Cardiac muscle cell (in vitro differentiated cells and primary cell): ENCODE measurements at regions not wholly inside any gene's neighbourhood (a gene's known extent, or its start where the extent isn't known, plus 50 kb on each side); places are given as distances from the start of the nearest gene placed in this dataset.

Experiments used
- DNase-seq, 2 donors: peaks; one replicate each; pipeline versions ENCODE4 v3.0.0 to v3.0.0-alpha.2; 2010 to 2017; ENCODE audit warnings: low read depth in 1 of 2, low spot score in 1 of 2
- H3K27ac ChIP-seq: fragments of 200-600 bp; sonication (generic); 2 replicates; pipeline ENCODE4 v1.5.1; 2016
- H3K27me3 ChIP-seq: fragments of 200-600 bp; sonication (generic); 2 replicates; pipeline ENCODE4 v1.6.0; 2016; ENCODE audit warnings: control low read depth
- H3K36me3 ChIP-seq: fragments of 200-600 bp; sonication (generic); 2 replicates; pipeline ENCODE4 v1.5.1; 2016; ENCODE audit warnings: control low read depth
- H3K4me1 ChIP-seq: fragments of 200-600 bp; sonication (generic); 2 replicates; pipeline ENCODE4 v1.8.1; 2017; ENCODE audit warnings: low read depth, mild to moderate bottlenecking, mixed run types
- H3K4me3 ChIP-seq: fragments of 200-600 bp; sonication (generic); 2 replicates; pipeline ENCODE4 v1.5.1; 2016; ENCODE audit warnings: mild to moderate bottlenecking
- H3K9me3 ChIP-seq: fragments of 200-600 bp; sonication (generic); 2 replicates; pipeline ENCODE4 v1.5.1; 2017; ENCODE audit warnings: low read depth, mild to moderate bottlenecking, control low read depth
- TF ChIP-seq, protein P1 (sequence below): IDR thresholded peaks from 2 replicates; pipeline ENCODE4 v1.5.1; 2012; ENCODE audit warnings: low read depth, mild to moderate bottlenecking, low read length

DNA sequence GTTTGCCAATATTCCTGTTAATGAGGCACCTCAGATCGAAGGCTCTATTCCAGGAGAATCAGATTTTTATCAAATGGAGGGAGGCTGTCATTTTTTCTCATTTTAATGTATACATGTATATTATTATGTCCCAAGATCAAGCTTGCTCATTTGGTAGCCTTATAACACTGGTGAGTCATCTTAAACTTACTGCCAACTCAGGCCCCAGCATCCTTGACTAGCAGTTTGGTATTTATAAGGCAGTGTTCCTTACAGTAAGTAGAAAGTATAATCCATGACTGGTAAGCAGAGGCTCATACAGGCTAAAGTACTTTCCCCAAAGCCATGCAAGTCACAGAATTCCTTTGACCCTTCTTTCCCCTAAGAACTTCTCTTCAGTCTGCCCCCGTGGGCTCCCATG lies 90.7 kb upstream of the NR3C1 start:
- Histone ChIP-seq H3K4me1 (no peaks in the 10 kb centered on the region), H3K27ac (no peak overlapping the region), H3K27me3 (no peaks in the 10 kb centered on the region), H3K9me3 (no peaks in the 10 kb centered on the region), H3K4me3 (no peak overlapping the region), H3K36me3 (no peaks in the 10 kb centered on the region)
- peak in 1 of 2 donors; percentile 83 for DNase-seq
- TF ChIP-seq, protein P1, sequence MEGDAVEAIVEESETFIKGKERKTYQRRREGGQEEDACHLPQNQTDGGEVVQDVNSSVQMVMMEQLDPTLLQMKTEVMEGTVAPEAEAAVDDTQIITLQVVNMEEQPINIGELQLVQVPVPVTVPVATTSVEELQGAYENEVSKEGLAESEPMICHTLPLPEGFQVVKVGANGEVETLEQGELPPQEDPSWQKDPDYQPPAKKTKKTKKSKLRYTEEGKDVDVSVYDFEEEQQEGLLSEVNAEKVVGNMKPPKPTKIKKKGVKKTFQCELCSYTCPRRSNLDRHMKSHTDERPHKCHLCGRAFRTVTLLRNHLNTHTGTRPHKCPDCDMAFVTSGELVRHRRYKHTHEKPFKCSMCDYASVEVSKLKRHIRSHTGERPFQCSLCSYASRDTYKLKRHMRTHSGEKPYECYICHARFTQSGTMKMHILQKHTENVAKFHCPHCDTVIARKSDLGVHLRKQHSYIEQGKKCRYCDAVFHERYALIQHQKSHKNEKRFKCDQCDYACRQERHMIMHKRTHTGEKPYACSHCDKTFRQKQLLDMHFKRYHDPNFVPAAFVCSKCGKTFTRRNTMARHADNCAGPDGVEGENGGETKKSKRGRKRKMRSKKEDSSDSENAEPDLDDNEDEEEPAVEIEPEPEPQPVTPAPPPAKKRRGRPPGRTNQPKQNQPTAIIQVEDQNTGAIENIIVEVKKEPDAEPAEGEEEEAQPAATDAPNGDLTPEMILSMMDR: no peak

DNA sequence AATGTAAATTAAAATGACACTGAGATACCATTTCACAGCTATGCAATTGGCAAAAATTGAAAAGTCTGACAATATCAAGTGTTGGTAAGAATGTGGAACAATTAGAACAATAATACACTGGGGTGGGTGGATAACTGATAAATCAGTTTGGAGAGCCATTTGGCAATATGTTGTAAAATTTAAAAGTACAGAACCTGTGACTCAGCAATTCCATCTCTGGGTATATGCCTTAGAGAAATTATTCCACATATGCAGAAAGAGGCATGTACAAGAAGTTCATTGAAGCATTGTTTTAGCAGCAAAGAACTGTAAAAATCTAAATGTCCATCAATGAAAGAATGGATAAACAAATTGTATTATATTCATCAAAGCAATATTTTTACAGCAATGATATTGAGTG lies 89.3 kb upstream of the NR3C1 start:
- Histone ChIP-seq H3K36me3 (no peaks in the 10 kb centered on the region), H3K4me1 (no peaks in the 10 kb centered on the region), H3K9me3 (no peaks in the 10 kb centered on the region), H3K27me3 (no peaks in the 10 kb centered on the region), H3K4me3 (no peak overlapping the region), H3K27ac (no peak overlapping the region)
- TF ChIP-seq, protein P1: no peak
- no peak for DNase-seq

DNA sequence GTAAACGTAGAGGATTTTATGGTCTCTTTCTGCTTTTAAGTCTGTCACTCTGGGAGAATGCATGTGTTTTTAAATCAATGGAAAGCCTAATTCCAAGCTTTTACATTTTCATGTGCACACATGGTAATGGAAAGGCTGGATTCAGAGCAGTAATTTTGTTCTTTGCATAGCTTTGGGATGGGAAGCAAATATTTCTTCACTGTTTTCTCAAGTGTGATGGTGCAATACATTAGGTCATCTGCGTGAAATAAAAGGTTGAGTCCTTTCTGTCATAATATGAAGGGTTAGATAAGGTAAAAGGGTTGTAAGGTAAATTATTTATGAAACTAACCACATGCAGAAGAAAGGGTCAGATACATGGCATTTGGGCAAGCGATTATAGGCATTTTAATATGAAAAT lies 88.2 kb upstream of the NR3C1 start:
- peak in 1 of 2 donors; percentile 38 for DNase-seq
- Histone ChIP-seq H3K27ac (no peak overlapping the region), H3K4me1 (no peaks in the 10 kb centered on the region), H3K9me3 (no peaks in the 10 kb centered on the region), H3K27me3 (no peaks in the 10 kb centered on the region), H3K4me3 (no peak overlapping the region), H3K36me3 (no peaks in the 10 kb centered on the region)
- TF ChIP-seq, protein P1: no peak

DNA sequence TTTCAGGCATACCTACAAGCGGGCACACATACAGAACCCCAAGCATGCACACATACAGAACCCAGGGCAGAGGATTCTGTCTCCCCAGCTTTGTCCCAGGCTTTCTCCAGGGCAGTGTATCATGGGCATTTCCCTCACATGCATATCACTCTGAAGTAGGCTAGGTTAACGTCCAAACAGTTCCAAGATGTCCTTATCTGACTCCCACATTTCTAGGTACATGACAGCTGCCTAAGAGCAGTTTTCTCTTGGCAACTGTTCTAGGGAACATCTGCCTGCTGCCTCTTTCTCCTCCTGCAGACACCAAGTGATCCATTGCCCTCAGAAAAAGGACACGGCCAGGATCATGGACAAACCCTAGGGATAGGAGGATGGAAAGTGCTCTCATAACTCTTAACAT lies 84.9 kb upstream of the NR3C1 start:
- Histone ChIP-seq H3K27ac (no peak overlapping the region), H3K4me3 (no peak overlapping the region), H3K36me3 (no peaks in the 10 kb centered on the region), H3K4me1 (no peaks in the 10 kb centered on the region), H3K9me3 (no peaks in the 10 kb centered on the region), H3K27me3 (no peaks in the 10 kb centered on the region)
- TF ChIP-seq, protein P1: no peak
- DNase-seq: no peak

DNA sequence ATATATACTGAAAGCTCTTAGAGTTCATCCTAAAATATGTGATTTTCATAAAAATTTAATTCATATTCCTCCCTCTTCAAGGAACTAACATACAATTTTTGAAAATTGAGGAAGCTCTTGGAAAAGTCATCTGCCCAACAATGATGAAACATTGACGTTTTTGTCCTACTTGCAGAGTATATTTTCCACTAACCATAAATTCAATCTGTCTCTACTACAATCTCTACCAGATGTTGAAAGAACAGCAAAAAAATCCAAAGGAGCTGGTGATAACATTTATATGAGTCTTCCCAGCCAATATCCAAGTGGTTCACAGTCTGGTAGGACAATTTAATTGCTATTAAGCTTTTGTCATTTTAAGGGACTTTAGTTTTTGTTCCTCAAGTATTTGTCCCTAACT lies 81.1 kb upstream of the NR3C1 start:
- H3K4me1 ChIP-seq: no peaks in the 10 kb centered on the region
- H3K27ac ChIP-seq: no peak overlapping the region
- H3K4me3 ChIP-seq: no peak overlapping the region
- no peaks in the 10 kb centered on the region for H3K27me3 ChIP-seq
- no peak for DNase-seq
- TF ChIP-seq, protein P1: no peak
- H3K9me3 ChIP-seq: no peaks in the 10 kb centered on the region
- H3K36me3 ChIP-seq: no peaks in the 10 kb centered on the region
